Tibial artery (tissue), 4 donors: ENCODE measurements at regions not wholly inside any gene's neighbourhood (a gene's known extent, or its start where the extent isn't known, plus 50 kb on each side); places are given as distances from the start of the nearest gene placed in this dataset.

Experiments used
- DNase-seq, 2 donors: peaks; one replicate each; pipeline ENCODE4 v3.0.0-alpha.2; 2019
- H3K27ac ChIP-seq, 2 donors: fragments of 200-600 bp; sonication (generic) in 1 of 2; 1 replicate in 1 of 2; 2 replicates in 1 of 2; pipeline ENCODE4 v1.5.1; 2018 to 2019; ENCODE audit warnings: mild to moderate bottlenecking in 1 of 2
- H3K27me3 ChIP-seq, 2 donors: fragments of 200-600 bp; sonication (generic) in 1 of 2; one replicate each; pipeline versions ENCODE4 v1.5.1 to v1.6.0; 2016 to 2019
- H3K36me3 ChIP-seq, 3 donors: fragments of 200-600 bp; sonication (generic) in 2 of 3; one replicate each; pipeline ENCODE4 v1.5.1; 2016 to 2019; ENCODE audit warnings: mild to moderate bottlenecking in 2 of 3
- H3K4me1 ChIP-seq, 4 donors: fragments of 200-600 bp; sonication (generic) in 2 of 4; 1 replicate in 3 of 4; 2 replicates in 1 of 4; pipeline ENCODE4 v1.5.1; 2016 to 2019
- H3K4me3 ChIP-seq, 2 donors: fragments of 200-600 bp; sonication (generic) in 1 of 2; 1 replicate in 1 of 2; 2 replicates in 1 of 2; pipeline ENCODE4 v1.5.1; 2018 to 2019; ENCODE audit warnings: mild to moderate bottlenecking in 2 of 2
- H3K9me3 ChIP-seq, 3 donors: fragments of 200-600 bp; sonication (generic) in 1 of 3; one replicate each; pipeline ENCODE4 v1.5.1; 2016 to 2019
- intact Hi-C: fragments of 100-400 bp; cut with DNase I; formaldehyde crosslinking; loops from one replicate; pipeline ENCODE4 v1.15.0; 2023; ENCODE audit warnings: low total_unique reads
- TF ChIP-seq, protein P1 (sequence below), 2 experiments: fragments of 200-600 bp in 1 of 2; fragments of 450-650 bp in 1 of 2; IDR thresholded peaks; one replicate each; pipeline ENCODE4 v1.5.1; 2017 to 2019; ENCODE audit warnings: antibody characterized with exemption in 2 of 2, mild to moderate bottlenecking in 1 of 2, moderate library complexity in 1 of 2

DNA sequence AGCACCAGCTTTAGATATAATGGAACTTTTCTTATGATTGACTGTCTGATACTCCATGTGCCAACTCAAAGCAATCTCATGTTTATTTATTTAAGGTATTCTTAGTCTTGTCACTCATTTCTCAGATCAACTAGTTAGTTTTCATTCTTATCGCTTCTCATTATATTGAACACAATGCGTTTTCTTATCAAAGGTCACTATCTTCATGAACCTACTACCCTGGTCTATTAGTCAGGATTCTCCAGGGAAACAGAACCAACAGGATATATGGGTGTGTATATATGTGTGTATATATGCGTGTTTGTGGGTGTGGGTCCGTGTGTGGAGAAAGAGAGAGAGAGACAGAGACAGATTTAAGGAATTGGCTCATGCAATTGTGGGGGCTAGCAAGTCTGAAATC is 619.9 kb downstream of the ZEB2 start:
- Histone ChIP-seq H3K27me3 (no peaks in the 10 kb centered on the region), H3K9me3 (no peaks in the 10 kb centered on the region), H3K4me1 (peaks cover 0 to 12% (median 0%) of the 10 kb centered on the region in 4 donors), H3K36me3 (no peaks in the 10 kb centered on the region), H3K27ac (no peak overlapping the region), H3K4me3 (no peak overlapping the region)
- DNase-seq, result no peak
- intact Hi-C loops, result no loop called here
- TF ChIP-seq, protein P1, sequence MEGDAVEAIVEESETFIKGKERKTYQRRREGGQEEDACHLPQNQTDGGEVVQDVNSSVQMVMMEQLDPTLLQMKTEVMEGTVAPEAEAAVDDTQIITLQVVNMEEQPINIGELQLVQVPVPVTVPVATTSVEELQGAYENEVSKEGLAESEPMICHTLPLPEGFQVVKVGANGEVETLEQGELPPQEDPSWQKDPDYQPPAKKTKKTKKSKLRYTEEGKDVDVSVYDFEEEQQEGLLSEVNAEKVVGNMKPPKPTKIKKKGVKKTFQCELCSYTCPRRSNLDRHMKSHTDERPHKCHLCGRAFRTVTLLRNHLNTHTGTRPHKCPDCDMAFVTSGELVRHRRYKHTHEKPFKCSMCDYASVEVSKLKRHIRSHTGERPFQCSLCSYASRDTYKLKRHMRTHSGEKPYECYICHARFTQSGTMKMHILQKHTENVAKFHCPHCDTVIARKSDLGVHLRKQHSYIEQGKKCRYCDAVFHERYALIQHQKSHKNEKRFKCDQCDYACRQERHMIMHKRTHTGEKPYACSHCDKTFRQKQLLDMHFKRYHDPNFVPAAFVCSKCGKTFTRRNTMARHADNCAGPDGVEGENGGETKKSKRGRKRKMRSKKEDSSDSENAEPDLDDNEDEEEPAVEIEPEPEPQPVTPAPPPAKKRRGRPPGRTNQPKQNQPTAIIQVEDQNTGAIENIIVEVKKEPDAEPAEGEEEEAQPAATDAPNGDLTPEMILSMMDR (IDR thresholded peaks at IDR 0.05), result no peak

DNA sequence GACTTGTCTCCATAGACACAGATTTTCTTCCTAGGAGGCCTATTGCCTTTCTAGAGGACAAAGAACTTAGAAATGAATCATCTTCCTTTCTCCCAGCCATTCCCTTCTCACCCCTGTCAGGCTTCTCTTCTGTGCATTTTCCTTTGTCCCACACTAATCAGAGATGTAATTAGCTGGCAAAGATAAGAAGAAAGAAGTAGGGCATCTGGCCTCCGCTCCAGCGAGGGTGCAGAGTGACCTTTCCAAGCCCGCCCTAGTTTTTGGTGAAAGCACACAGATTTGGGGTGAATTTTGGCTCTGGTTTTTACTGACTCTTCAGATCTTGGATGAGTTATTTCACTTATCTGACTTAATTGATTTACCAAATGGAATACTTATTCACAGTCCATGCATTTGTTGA is 626.5 kb downstream of the ZEB2 start:
- DNase-seq, result no peak
- no peak overlapping the region for H3K27ac ChIP-seq
- no peaks in the 10 kb centered on the region for H3K9me3 ChIP-seq
- H3K4me3 ChIP-seq, result no peak overlapping the region
- no peaks in the 10 kb centered on the region for H3K36me3 ChIP-seq
- intact Hi-C loops, result no loop called here
- no peaks in the 10 kb centered on the region for H3K27me3 ChIP-seq
- TF ChIP-seq, protein P1 (IDR thresholded peaks at IDR 0.05), result no peak
- no peaks in the 10 kb centered on the region for H3K4me1 ChIP-seq

DNA sequence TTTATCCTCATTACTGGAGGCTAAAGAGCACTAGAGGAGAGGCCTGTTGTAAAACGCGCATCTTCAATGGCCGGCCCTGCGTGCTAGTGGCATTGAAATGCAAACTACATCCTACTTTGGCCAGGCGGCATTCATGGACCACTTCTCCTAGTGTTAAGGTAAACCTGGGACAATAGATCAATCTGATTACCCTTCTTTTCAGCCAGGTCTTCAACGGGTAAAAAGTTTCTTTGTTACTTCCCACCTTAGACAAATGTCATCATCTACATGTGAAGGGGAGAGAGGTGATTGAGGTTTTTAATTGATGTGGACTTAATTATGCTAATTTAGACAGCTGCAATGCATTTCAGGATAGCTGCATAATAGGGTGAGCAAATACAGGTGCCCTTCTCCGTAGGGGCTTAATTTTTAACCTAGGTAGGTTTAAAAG is 628.0 kb downstream of the ZEB2 start:
- intact Hi-C loops, result no loop called here
- H3K9me3 ChIP-seq, result no peaks in the 10 kb centered on the region
- H3K4me1 ChIP-seq, result no peaks in the 10 kb centered on the region
- H3K27ac ChIP-seq, result no peak overlapping the region
- no peak for DNase-seq
- no peaks in the 10 kb centered on the region for H3K27me3 ChIP-seq
- H3K36me3 ChIP-seq, result no peaks in the 10 kb centered on the region
- H3K4me3 ChIP-seq, result no peak overlapping the region
- TF ChIP-seq, protein P1 (IDR thresholded peaks at IDR 0.05), result no peak

DNA sequence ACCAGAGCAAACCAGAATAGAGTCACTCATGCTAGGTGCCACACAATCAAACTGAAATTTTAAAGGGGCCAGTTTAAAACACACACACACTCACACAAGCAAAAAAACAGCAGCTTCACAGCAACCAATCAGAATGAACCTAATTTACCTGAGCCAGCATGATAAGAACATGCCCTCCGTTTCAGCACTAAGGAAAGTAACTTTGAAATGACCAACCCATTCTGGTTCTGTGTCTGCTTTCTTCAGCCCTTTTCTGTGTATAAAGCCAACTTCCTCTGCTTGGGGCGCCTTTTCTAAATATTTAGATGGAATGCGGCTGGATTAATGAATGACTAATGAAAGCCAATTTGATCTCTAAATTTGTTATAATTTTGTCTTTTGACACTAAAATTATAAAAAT is 629.1 kb downstream of the ZEB2 start:
- H3K27ac ChIP-seq, result no peak overlapping the region
- TF ChIP-seq, protein P1 (IDR thresholded peaks at IDR 0.05), result no peak
- H3K27me3 ChIP-seq, result no peaks in the 10 kb centered on the region
- H3K4me1 ChIP-seq, result no peaks in the 10 kb centered on the region
- no peak for DNase-seq
- H3K9me3 ChIP-seq, result no peaks in the 10 kb centered on the region
- intact Hi-C loops, result no loop called here
- H3K4me3 ChIP-seq, result no peak overlapping the region
- no peaks in the 10 kb centered on the region for H3K36me3 ChIP-seq

DNA sequence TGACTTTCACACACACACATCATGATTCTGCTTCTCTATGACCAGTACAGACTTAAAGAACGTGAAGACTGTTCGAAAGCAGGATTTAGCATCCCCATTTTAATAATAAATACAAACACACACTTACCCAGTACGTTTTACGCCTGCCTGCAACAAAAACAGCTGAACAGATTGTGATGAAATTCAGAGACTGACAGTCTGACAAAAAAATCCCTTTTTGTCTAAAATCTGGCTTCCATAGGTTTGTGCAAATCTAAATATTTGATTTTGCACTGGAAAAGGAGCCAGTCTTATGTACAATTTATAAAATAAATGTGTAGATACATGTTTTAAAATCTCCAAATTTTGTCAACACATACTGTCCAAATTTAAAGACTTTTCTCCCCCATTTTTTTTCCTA is 630.7 kb downstream of the ZEB2 start:
- Histone ChIP-seq H3K27me3 (no peaks in the 10 kb centered on the region), H3K27ac (no peak overlapping the region), H3K4me1 (no peaks in the 10 kb centered on the region), H3K4me3 (no peak overlapping the region), H3K36me3 (no peaks in the 10 kb centered on the region), H3K9me3 (no peaks in the 10 kb centered on the region)
- intact Hi-C loops, result no loop called here
- TF ChIP-seq, protein P1 (IDR thresholded peaks at IDR 0.05), result no peak
- DNase-seq, result no peak

DNA sequence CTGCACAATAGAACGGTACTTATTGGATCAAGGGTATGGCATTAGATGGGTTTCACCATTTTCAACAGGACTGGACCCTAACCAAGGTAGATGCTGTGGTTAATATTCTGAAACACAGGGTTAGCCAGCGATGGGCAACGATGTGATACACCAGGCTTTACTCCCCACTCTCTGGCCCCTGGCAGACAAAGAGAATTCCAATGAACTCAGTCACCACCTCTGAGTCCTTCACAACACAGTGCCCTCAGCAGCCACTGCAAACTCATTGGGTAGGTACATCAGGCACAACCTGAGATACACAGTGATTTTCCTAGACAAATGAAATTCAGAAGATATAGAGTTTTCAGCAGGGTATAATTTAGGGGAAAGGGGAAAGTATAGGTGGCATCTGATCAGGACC is 634.5 kb downstream of the ZEB2 start:
- Histone ChIP-seq H3K27me3 (no peaks in the 10 kb centered on the region), H3K4me3 (no peak overlapping the region), H3K36me3 (no peaks in the 10 kb centered on the region), H3K9me3 (no peaks in the 10 kb centered on the region), H3K27ac (no peak overlapping the region), H3K4me1 (no peaks in the 10 kb centered on the region)
- intact Hi-C loops, result no loop called here
- TF ChIP-seq, protein P1 (IDR thresholded peaks at IDR 0.05), result no peak
- DNase-seq, result no peak
